ENCODE measurements at regions not wholly inside any gene's neighbourhood (a gene's known extent, or its start where the extent isn't known, plus 50 kb on each side); places are given as distances from the start of the nearest gene placed in this dataset.

DNA sequence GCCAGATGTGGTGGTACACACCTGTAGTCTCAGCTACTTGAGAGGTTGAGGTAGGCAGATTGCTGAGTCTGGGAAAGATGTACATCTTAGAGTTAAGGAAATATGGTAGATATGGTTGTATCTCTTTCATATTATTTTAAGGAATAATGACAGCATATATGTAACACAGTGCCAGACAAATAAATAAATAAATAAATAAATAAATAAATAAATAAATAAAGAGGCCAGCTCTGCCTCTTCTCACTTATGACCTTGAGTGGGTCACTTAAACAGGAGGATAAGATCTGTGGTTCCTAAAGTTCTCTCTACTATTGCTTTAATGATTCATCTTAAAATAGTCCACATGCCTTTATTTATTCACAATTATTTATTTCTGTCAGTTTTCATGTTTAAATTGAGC lies 890.9 kb upstream of the TENM4 start:
- TF ChIP-seq ZNF878 (CRISPR knock-in tag; IDR thresholded peaks at IDR 0.05) (no peak), ZNF329 (CRISPR knock-in tag; IDR thresholded peaks at IDR 0.05; ENCODE audit: low read depth) (no peak)
- TF ChIP-seq, protein P1, sequence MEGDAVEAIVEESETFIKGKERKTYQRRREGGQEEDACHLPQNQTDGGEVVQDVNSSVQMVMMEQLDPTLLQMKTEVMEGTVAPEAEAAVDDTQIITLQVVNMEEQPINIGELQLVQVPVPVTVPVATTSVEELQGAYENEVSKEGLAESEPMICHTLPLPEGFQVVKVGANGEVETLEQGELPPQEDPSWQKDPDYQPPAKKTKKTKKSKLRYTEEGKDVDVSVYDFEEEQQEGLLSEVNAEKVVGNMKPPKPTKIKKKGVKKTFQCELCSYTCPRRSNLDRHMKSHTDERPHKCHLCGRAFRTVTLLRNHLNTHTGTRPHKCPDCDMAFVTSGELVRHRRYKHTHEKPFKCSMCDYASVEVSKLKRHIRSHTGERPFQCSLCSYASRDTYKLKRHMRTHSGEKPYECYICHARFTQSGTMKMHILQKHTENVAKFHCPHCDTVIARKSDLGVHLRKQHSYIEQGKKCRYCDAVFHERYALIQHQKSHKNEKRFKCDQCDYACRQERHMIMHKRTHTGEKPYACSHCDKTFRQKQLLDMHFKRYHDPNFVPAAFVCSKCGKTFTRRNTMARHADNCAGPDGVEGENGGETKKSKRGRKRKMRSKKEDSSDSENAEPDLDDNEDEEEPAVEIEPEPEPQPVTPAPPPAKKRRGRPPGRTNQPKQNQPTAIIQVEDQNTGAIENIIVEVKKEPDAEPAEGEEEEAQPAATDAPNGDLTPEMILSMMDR (CRISPR knock-in tag; IDR thresholded peaks at IDR 0.05): no peak
